Uterus (tissue), 2 donors: ENCODE measurements at regions not wholly inside any gene's neighbourhood (a gene's known extent, or its start where the extent isn't known, plus 50 kb on each side); places are given as distances from the start of the nearest gene placed in this dataset.

Experiments used
- CTCF ChIP-seq, 4 experiments: fragments of 200-600 bp in 2 of 4; fragments of 450-650 bp in 2 of 4; sonication (generic) in 2 of 4; IDR thresholded peaks; one replicate each; pipeline ENCODE4 v1.5.1; 2016 to 2019; ENCODE audit warnings: antibody characterized with exemption in 4 of 4, mild to moderate bottlenecking in 2 of 4, moderate library complexity in 1 of 4
- POLR2A ChIP-seq, 2 donors: fragments of 450-650 bp; IDR thresholded peaks; one replicate each; pipeline ENCODE4 v1.6.1; 2016; ENCODE audit warnings: antibody characterized with exemption in 2 of 2, mild to moderate bottlenecking in 1 of 2, moderate library complexity in 1 of 2

- TF ChIP-seq CTCF (IDR thresholded peaks at IDR 0.05) (no peak), POLR2A (IDR thresholded peaks at IDR 0.05) (no peak)
These were observed 291.3 kb downstream of the PTEN start for GRCh38 chr10:88154596-88155250.
